ENCODE measurements at regions not wholly inside any gene's neighbourhood (a gene's known extent, or its start where the extent isn't known, plus 50 kb on each side); places are given as distances from the start of the nearest gene placed in this dataset.
"Not testable (repeated sequence)": the region's sequence is repeated elsewhere in the genome, so short reads cannot be mapped to it uniquely, and the experiment has no call there.

GRCh38 chr2:124986136-124986535 lies 961.0 kb downstream of the CNTNAP5 start:
- H3K4me3 Mint-ChIP-seq (ENCODE audit: unreplicated experiment) = no peak overlapping the region
- no peaks in the 10 kb centered on the region for H3K36me3 Mint-ChIP-seq (ENCODE audit: insufficient read depth, unreplicated experiment)
- intact Hi-C loops (cut with micrococcal nuclease) = no loop called here
- DNase-seq (ENCODE audit: unreplicated experiment) = no peak
- no peak for TF ChIP-seq CTCF (IDR thresholded peaks at IDR 0.05; ENCODE audit: unreplicated experiment)
- H3K9me3 Mint-ChIP-seq (ENCODE audit: unreplicated experiment) = no peaks in the 10 kb centered on the region
- H3K4me1 Mint-ChIP-seq (ENCODE audit: insufficient read depth, unreplicated experiment) = peaks cover 16% of the 10 kb centered on the region
- H3K27ac Mint-ChIP-seq (ENCODE audit: low read depth, unreplicated experiment) = no peak overlapping the region
- POLR2A ChIA-PET = no interaction called here
- CTCF ChIA-PET = interaction anchor here (0.6 kb wide), 1 partner anchor 29 kb away, joined by 3 read pairs; no protein-coding TSS in a partner anchor
- no TSS peak for BruUV-seq (replicated peaks)
- H3K27me3 Mint-ChIP-seq (ENCODE audit: insufficient read depth, unreplicated experiment) = no peaks in the 10 kb centered on the region

GRCh38 chr2:124986870-124987269 lies 961.8 kb downstream of the CNTNAP5 start:
- CTCF ChIA-PET; H3K27me3 Mint-ChIP-seq (ENCODE audit: insufficient read depth, unreplicated experiment); H3K36me3 Mint-ChIP-seq (ENCODE audit: insufficient read depth, unreplicated experiment); H3K4me3 Mint-ChIP-seq (ENCODE audit: unreplicated experiment); intact Hi-C loops (cut with micrococcal nuclease); DNase-seq (ENCODE audit: unreplicated experiment); BruUV-seq (replicated peaks); POLR2A ChIA-PET; H3K9me3 Mint-ChIP-seq (ENCODE audit: unreplicated experiment); H3K27ac Mint-ChIP-seq (ENCODE audit: low read depth, unreplicated experiment): not testable (repeated sequence)
- H3K4me1 Mint-ChIP-seq (ENCODE audit: insufficient read depth, unreplicated experiment) = peaks cover 16% of the 10 kb centered on the region

- H3K36me3 Mint-ChIP-seq (ENCODE audit: insufficient read depth, unreplicated experiment); intact Hi-C loops (cut with micrococcal nuclease); BruUV-seq (replicated peaks); H3K27me3 Mint-ChIP-seq (ENCODE audit: insufficient read depth, unreplicated experiment); DNase-seq (ENCODE audit: unreplicated experiment); H3K9me3 Mint-ChIP-seq (ENCODE audit: unreplicated experiment); H3K27ac Mint-ChIP-seq (ENCODE audit: low read depth, unreplicated experiment); POLR2A ChIA-PET; H3K4me3 Mint-ChIP-seq (ENCODE audit: unreplicated experiment): not testable (repeated sequence)
- CTCF ChIA-PET = interaction anchor here (0.7 kb wide), 1 partner anchor 309 kb away, joined by 3 read pairs; no protein-coding TSS in a partner anchor
- peaks cover 16% of the 10 kb centered on the region for H3K4me1 Mint-ChIP-seq (ENCODE audit: insufficient read depth, unreplicated experiment)
Observed at GRCh38 chr2:124987436-124987835, 962.3 kb downstream of the CNTNAP5 start.

- POLR2A ChIA-PET = no interaction called here
- no peak for TF ChIP-seq CTCF (IDR thresholded peaks at IDR 0.05; ENCODE audit: unreplicated experiment)
- no peak overlapping the region for H3K4me3 Mint-ChIP-seq (ENCODE audit: unreplicated experiment)
- H3K27ac Mint-ChIP-seq (ENCODE audit: low read depth, unreplicated experiment) = no peak overlapping the region
- intact Hi-C loops (cut with micrococcal nuclease) = no loop called here
- no peaks in the 10 kb centered on the region for H3K9me3 Mint-ChIP-seq (ENCODE audit: unreplicated experiment)
- CTCF ChIA-PET = no interaction called here
- H3K27me3 Mint-ChIP-seq (ENCODE audit: insufficient read depth, unreplicated experiment) = no peaks in the 10 kb centered on the region
- H3K36me3 Mint-ChIP-seq (ENCODE audit: insufficient read depth, unreplicated experiment) = no peaks in the 10 kb centered on the region
- peaks cover 14% of the 10 kb centered on the region for H3K4me1 Mint-ChIP-seq (ENCODE audit: insufficient read depth, unreplicated experiment)
- no TSS peak for BruUV-seq (replicated peaks)
- DNase-seq (ENCODE audit: unreplicated experiment) = no peak
Observed at GRCh38 chr2:124988111-124988510, 963.0 kb downstream of the CNTNAP5 start.

- intact Hi-C loops (cut with micrococcal nuclease) = no loop called here
- Mint-ChIP-seq H3K9me3 (ENCODE audit: unreplicated experiment) (no peaks in the 10 kb centered on the region), H3K4me3 (ENCODE audit: unreplicated experiment) (no peak overlapping the region), H3K27ac (ENCODE audit: low read depth, unreplicated experiment) (no peak overlapping the region), H3K27me3 (ENCODE audit: insufficient read depth, unreplicated experiment) (no peaks in the 10 kb centered on the region), H3K4me1 (ENCODE audit: insufficient read depth, unreplicated experiment) (peaks cover 11% of the 10 kb centered on the region), H3K36me3 (ENCODE audit: insufficient read depth, unreplicated experiment) (no peaks in the 10 kb centered on the region)
- TF ChIP-seq CTCF (IDR thresholded peaks at IDR 0.05; ENCODE audit: unreplicated experiment) = no peak
- ChIA-PET POLR2A (no interaction called here), CTCF (no interaction called here)
- no peak for DNase-seq (ENCODE audit: unreplicated experiment)
- BruUV-seq (replicated peaks) = no TSS peak
Observed at GRCh38 chr2:124988794-124989193, 963.7 kb downstream of the CNTNAP5 start.

All from MCF 10A (cell line).